NCI-H1092 (cell line): ENCODE measurements at regions not wholly inside any gene's neighbourhood (a gene's known extent, or its start where the extent isn't known, plus 50 kb on each side); places are given as distances from the start of the nearest gene placed in this dataset.

Experiments
- DNase-seq: peaks from one replicate; lab custom pipeline; 2025; lab: John Stamatoyannopoulos, UW

DNA sequence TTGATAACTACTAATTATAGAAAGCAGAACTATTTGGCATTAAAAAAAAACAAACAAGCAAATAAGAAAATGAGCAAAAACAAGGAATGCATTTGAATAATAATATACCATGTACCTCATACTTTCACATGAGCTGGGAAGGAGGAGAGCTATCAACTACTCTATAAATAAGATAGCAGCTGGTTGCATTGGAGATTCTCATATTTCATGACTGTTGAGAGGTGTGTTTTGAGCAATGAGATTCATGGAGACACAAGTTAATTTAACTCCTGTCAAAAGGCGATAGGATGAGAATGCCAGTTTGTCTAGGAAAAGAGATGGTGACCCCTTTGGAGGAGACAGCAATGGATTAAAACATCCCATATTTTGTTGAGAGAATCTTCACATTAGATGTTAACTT, 348.8 kb upstream of the SPTLC3 start:
- DNase-seq, result no peak

DNA sequence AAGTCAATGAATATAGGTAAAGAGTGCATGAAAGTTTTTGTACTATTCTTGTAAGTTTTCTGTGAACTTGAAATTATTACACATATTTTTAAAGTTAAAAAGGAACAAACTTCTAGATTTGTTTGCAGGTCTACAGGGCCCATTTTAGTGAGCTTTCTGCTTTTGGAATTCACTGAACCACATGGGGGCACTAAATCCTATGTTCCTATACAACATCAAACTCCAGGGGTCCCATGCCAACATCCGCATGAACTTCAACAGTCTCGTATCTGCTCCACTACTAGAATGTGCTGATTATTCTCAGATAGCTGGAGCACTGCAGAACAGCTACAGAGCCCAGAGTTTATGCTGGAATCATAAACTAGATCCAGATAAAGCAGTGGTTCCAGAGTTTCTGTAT, 347.9 kb upstream of the SPTLC3 start:
- DNase-seq, result no peak

DNA sequence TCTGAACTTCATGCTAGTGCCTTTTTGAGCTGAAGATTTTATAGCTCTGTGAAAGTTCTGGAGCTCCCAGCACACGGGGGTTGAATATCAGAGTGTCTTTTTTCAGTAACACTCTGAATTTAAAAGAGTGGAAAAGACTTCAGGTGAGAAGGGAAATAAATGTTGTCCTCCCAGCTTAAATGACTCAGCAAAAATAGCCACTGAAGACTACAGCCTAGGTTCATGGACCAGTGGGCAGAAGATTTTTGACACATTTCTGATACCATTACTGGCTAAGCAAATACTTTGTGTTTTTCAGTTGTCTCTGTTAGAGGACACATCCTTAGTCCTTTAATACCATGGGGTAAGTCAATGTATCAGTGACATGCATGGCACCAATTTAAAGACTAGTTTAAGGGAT, 338.5 kb upstream of the SPTLC3 start:
- no peak for DNase-seq

DNA sequence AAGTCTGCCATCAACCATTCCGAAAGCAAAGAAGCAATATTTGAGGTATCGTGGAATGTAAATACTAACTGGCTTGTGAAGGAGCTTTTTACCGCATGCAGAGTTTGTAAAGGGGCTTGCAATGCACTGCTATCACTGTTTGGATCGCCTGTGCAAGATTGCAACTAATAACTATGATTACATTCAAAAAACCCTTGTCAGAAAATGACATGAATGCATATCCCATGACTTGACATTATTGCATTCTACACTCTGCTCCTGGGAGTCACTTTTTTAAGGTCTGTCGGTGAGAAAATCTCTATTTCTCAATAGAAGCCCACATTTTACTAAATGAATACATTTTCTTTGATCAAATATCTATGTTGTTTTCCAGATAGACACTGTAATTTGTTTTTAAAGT, 335.4 kb upstream of the SPTLC3 start:
- DNase-seq, result no peak

DNA sequence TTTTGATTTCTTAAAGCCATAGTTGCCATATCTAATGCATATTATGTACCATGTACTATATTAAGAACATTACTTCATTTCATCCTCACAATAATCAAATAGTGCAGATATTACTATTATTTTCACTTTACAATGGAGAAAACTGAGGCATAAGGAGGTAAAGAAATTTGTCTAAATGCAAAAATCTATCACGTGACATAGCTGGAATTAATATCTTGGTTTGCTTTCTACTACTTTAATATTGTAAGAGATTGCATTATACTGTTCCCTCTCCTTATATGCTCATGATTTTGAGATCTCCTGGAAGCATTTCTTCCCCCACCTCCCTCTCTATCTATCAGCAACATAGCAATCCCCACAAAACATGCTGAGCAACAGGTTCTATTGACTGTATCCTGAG, 330.8 kb upstream of the SPTLC3 start:
- DNase-seq, result no peak

DNA sequence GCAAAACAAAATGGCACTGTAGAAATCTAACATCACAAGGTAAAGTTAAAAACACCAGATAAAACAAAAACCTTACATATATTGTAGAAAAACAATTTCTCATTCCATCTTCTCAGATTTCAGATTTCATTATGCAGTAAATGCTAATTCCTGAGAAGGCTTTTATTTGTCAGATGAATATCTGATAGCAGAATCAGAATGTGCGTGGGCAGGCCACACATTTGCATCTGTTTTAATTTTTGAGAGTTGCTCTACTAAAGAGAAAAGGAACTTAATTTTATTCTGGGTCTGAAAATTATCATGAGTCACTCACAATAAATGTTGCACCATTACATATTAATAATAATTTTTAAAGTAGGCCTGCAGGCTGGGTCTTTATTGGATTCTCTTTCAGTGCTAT, 329.3 kb upstream of the SPTLC3 start:
- no peak for DNase-seq

DNA sequence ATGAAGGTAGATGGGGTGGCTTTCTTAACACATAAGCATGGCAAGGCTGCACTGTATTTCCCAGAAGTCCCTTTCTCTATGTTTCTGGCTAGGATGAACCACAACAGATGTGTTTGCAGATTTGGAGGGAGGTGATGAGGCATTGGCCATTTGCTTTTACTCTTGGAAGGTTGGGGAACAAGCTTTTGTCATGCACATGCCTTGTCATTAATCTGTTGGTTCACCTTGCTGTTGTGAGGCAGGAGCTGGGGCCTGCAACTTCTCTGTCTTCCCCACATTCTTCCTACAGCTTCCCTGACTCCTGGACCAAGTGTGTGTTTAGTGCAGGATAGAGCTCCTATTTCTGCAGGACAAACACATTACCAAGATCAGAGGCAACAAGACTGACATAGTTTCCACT, 326.2 kb upstream of the SPTLC3 start:
- DNase-seq, result no peak

DNA sequence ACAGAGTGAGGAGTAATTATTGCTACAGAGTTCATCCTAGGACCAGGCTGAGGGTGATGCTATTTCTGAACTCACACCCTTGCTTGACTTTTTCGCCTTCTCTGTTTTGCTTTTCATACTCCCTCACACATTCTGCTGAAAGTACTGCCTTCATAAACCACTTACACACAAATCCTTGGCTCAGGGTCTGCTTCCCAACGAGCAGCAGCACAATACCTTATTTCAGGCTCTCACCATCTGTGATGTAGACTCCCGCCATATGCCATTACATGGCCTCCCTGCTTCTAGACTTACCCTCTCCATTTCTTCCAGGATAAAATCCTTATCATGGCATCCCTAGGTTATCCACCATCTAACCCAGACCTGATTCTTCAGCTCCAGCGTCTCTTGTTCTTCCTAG, 321.3 kb upstream of the SPTLC3 start:
- no peak for DNase-seq

DNA sequence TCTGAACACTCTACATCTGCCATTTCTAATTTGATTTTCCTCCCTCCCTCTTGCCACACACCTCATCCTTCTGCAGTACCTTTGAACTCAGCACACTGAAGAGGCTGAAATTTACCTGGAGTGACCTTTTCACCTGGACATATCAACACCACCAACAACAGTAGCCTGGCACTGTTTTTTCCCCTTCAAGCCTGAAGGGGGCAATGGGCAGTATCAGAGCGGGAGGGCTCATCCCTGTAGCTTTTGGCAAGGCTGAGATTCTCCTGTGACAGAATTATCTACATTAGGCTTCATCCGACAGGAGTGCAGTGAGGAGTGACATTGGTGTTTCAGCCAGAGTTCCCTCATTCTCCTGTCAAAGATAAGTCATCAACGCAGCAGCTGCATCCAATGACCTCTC, 312.8 kb upstream of the SPTLC3 start:
- no peak for DNase-seq

DNA sequence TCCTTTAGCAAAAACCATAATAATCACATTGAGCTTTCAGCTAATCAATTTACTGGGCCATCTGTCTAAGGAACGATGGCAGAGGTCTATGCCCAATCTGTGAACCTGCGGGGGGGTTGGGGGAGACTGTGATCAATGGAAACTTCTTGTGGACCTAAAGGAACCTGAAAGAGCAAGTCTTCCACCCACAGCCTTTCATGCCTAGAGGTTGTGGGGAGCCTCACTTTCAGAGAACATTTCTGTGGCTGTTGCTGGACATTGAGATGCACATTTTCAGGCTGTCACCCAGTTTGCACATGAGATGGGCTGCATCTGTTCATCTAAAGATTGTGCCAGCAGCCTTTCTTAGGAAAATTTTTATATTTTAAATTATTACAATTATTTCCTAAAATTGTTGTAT, 310.0 kb upstream of the SPTLC3 start:
- no peak for DNase-seq

DNA sequence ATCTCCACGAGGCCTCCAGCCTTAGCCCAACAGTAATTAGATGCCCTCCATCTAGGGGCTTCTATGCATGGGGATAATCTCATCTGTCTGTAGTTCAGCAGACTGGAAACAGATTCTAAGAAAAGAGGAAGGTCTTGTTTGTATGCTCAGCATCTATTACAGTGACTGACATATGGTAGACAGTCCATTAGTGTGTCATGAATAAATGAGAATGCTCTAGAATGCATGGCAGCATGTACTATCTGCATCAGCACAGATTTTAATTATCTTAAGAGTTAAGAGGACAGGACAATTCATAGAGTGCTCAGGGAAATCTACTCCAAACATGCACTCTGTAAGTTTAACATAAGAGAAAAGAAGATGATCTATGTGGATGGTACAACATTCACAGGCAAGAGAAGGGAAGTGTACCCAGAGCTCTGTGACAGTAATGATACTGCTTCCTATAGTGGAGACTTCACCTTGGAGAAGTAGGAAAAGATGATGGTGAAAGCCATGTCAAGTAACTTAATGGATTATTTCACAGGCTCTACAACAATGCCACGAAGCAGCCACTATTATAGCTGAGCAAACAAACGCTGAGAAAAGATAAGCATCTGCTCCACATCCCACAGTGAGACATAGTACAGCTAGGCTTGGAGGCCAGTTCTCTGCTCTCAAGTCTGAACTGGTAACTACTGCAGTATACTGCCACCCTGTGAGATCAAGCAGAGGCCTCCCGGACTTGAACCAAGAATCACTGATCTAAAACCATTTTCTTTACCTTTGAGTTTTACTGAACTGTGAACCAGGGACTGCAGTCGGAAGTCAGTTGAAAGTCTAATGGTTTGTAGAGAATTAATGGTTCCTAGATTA, 309.2 kb upstream of the SPTLC3 start:
- no peak for DNase-seq

DNA sequence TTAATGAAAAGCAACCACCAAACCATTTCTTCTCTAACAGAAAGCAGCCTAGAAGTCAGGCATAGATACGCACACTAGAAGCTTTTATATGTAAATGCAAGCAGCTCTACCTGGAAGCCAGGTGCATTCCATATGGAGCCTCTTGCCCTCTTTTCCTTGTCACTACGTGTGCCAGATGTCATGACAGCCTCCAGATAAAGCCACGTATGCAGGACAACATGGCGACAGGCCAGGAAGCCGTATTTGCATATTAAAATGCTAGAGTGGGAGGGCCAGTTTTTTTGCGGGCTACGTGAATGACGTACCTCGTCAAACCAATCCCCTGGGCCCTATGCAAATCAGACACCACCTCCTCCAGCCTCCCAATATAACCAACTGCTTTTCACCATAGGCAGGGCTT, 308.1 kb upstream of the SPTLC3 start:
- DNase-seq, result no peak

DNA sequence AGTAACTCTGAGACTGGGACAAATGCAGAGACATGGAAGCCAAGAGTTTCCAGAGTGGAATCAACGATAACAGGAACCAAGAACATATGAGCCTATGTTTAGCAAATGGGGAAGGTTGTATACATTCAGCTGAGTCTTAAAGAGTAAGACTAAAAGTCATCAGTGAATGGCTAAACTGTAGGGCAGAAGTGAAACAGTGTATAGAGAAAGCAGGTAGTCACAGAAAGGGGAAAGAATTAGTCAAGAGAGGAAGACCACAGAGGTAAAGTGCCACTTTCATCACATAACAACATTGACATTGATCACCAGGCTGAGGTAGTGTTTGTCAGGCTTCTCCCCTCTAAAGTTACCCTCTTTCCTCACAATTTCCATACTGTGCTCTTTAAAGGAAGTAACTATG, 306.5 kb upstream of the SPTLC3 start:
- DNase-seq, result no peak

DNA sequence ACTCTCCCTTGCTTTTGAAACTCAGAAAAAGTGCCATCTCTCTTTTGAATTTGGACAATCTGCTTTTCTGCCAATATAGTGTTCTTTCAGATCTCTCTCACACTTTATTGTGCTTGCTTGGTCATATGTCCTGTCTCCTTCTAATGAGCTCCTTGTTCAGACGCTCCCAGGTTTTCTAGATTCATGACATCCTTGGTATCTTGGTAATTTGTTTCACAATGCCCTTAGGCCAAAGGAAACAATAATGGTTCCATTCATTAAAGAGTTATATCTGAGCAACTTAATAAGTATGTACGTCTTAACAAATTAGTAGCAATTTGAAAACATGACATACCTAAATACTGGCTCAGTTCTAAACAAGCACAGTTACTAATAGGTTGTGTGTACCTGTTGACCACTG, 293.4 kb upstream of the SPTLC3 start:
- no peak for DNase-seq

DNA sequence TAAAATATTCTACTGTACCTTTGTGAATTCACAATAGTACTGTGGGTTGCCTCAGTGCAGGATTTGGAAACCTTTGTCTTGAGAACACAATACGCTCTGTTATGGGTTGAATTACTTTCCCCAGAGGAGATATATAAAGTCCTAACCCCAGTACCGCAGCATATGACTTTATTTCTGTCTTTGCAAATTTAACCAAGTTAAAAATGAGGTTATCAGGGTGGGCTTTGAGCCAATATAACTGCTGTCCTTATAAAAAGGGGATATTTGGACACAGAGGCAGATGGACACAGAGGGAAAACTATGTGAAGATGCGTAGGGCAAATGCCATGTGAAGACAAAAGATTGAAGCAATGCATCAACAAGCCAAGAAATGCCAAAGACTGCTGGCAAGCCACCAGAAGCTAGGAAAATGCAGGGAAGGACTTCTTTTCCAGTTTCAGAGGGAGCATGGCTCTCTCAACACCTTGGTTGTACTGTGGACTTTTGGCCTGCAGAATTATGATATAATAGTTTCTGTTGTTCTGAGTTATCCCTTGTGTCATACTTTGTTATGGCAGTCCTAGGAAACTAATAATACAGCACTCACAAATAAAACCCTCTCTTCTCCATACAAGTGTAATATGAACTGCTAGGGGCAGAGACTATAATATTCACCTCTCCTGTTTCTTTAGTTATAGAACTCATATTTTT, 292.6 kb upstream of the SPTLC3 start:
- DNase-seq, result no peak

DNA sequence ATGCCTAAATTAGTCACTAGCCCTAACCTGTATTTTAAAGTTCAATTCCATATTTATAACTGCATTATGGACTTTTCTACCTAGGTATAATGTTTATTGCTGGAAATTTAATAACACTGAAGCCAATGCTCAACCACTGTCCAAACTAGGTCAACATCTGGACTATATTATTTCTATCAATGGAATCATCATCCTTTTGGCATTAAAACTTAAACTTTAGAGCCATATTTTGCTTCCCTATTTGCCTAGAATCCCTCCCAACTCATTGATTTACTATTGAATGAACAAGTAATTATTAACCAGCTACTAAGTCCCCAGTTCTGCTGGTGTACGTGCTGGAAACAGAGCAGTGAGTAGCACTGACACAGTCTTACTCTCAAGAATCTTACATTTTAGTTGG, 291.7 kb upstream of the SPTLC3 start:
- no peak for DNase-seq

DNA sequence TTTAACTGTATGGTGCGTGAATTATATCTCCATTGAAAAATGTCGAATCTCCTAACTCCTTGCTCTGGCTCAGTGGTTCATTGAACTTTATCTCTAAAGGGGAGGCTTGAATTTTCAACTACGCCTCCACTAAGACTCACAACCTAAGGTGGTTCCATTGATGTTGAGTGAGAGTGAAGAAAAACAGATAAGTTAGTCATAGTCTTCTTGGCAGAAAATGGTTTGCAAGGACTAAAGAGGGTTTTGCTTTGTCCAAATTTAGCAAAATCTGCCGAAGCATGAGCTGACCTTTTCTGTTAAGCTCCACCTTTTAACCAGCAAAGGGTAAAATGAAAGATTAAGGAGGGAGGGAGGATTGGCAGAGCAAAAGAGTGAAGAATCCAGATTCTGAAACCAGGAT, 290.2 kb upstream of the SPTLC3 start:
- DNase-seq, result no peak

DNA sequence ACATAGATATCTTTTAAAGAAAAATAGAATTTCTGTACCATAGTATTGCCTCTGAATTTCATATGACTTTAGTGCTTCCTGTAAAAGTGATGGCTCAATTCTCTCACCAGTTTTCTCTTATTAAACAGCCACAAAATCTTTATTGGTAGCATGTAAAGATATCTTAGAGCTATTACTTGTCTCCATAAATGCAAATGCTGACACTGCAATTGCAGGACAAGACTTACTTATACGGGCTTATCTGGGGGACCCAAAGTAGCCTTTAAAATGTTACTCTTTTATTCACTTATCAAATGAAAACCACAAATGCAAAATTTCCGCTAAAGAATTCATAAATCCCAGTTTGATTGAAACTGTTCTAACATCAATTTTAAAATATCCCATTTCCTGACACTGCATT, 287.1 kb upstream of the SPTLC3 start:
- no peak for DNase-seq

DNA sequence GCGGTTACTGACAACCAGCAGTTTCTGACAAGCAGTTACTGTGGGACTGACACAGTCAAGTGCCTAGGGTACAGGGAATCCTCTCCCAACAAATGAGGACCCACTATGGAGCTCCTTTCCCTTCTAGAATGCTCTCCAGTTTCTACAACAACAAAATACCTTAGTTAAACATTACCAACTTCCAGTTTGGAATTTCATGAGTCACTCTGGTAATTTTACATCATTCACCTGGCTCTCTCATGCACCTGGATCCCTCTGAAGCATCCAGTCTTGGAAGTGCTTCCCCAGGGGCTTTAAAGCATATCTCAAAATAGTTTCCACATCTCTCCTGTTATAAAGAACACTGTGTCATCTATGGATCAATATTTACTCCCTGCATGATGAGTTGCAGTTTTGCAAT, 286.7 kb upstream of the SPTLC3 start:
- no peak for DNase-seq

DNA sequence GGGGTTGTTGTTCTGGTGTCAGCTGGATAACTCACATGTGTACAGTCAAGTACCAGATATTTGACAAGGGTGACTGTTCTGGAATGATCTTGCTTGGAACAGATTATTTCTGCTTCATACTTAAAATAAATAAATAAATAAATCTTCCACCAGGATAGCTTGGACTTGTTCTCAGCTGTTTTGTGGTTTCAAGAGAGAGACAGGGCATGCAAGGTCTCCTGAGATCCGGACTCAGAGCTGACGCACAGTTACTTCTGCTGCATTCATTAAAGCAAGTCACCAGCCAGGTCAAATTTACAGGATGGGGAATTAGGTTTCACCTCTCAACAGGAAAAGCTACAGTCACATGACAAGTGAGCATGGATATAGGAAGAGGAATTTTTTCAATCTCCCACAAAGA, 285.0 kb upstream of the SPTLC3 start:
- no peak for DNase-seq

DNA sequence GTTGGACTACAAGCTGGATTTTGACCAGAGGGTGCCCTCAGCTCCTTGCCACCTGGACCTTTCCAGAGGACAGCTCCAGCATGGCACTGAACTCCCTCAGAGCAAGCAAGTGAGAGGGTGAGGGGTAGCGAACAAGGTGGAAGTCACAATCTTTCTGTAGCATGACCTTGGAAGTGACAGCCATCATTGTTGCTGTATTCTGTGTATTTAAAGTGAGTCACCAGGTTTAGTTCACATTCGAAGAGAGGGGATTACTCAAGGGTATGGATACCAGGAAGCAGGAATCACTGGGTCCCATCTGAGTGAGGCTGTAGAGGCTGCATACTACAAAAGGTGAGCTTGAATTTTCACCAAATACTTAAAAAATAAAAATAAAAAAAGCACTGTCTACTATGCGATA, 280.0 kb upstream of the SPTLC3 start:
- DNase-seq, result no peak

DNA sequence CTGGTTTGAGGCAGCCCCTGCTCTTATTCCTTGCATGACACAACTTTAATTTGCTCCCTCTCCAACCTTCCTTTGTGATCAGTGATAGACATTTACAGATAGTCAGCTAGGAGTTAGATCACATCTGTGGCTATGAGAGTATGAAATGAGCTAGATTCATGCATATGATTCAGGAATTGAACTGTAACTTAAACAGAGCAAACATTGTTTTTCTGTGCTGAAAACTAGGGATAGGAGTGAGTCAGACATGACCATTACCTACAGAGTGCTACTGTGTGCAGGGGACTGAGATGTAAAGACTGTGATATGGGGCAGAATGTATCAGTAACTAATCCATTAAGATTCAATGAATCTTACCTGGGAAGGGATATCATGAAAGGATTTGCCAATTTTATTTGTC, 279.4 kb upstream of the SPTLC3 start:
- DNase-seq, result no peak

DNA sequence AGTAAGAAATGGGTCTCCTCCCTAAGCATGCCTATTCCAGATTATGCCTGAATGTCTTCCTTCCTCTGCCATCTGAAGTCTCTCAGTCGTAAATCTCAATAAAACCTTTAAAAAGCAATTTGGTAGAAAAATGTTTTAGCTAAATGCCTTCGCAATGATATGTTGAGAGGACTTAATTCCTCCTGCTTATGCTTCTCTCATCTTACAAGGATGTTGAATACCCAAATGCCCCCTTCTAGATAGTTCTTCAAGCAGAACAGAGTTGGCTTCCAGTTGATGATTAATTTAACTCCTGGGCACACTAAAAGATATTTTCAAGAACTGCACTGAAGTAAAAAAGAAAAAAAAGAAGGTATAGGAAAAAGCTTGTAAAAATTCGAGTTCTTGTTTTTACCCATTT, 275.0 kb upstream of the SPTLC3 start:
- DNase-seq, result no peak

DNA sequence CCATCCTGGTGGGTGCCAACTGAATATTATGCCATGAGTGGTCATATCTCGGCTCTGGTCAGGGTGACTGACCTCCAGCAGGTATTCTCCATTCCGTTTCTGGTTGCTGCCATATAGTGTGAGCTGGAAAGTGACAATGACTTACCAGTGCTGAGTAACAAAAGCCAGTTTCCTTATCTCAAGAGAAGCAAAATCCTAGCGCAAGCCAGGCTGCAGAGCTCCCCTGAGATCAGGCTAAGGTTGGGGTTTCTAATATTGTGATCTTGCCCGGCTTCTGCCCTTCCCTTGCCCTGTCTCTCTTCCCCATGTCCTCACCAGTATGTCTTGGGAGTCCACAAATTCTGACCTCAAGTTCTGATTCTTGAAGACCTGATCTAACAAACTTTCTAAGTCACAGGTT, 271.3 kb upstream of the SPTLC3 start:
- DNase-seq, result no peak
